ENCODE measurements at regions not wholly inside any gene's neighbourhood (a gene's known extent, or its start where the extent isn't known, plus 50 kb on each side); places are given as distances from the start of the nearest gene placed in this dataset.

DNA sequence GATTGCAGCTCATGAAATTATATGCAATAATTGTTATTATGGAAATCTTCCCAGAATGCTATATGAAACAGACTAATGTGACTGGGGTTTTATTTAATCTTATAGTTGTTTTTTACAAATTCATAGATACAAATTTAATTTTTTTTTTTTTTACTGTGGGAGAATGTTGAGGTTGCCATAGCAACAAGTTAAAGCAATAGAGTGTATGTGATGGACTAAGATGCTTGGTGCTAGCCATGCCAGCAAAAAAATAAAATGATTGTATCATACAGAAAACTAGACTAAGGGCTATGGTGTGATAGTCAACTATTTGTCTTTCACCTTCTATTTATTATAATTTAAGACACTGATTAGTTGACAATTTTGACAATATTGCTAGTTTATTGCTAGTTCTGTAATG, 163.2 kb upstream of the BLID start:
- no peak for DNase-seq
- no peak overlapping the region for H3K4me3 ChIP-seq
- no peaks in the 10 kb centered on the region for H3K27me3 ChIP-seq
- intact Hi-C loops (cut with DNase I), result no loop called here
- no peak for TF ChIP-seq POLR2A (IDR thresholded peaks at IDR 0.05)
- TF ChIP-seq, protein P1, sequence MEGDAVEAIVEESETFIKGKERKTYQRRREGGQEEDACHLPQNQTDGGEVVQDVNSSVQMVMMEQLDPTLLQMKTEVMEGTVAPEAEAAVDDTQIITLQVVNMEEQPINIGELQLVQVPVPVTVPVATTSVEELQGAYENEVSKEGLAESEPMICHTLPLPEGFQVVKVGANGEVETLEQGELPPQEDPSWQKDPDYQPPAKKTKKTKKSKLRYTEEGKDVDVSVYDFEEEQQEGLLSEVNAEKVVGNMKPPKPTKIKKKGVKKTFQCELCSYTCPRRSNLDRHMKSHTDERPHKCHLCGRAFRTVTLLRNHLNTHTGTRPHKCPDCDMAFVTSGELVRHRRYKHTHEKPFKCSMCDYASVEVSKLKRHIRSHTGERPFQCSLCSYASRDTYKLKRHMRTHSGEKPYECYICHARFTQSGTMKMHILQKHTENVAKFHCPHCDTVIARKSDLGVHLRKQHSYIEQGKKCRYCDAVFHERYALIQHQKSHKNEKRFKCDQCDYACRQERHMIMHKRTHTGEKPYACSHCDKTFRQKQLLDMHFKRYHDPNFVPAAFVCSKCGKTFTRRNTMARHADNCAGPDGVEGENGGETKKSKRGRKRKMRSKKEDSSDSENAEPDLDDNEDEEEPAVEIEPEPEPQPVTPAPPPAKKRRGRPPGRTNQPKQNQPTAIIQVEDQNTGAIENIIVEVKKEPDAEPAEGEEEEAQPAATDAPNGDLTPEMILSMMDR (IDR thresholded peaks at IDR 0.05), result no peak
- no peaks in the 10 kb centered on the region for H3K4me1 ChIP-seq (replicated peaks in 1 of 2)
- no peak overlapping the region for H3K27ac ChIP-seq
- H3K36me3 ChIP-seq (replicated peaks in 1 of 2), result no peaks in the 10 kb centered on the region
- no peaks in the 10 kb centered on the region for H3K9me3 ChIP-seq (replicated peaks in 1 of 3)

DNA sequence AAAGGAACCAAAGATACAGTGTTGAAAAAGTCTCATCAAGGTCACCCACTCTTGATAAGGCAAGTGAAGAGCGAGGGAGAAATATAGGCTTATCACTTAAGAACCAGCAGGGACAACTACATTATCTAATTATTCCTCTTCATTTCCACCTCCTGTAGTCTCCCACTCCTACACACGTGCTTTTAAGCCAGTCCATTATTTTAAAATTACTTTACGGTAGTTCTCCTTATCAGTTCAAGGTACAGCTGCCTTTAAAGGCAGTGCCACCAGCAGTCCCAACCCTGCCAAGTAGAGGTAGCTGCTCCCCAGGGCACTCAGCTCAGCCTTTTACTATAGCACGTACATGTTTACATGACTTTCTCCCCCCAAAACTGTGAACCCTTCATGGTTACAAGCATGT, 161.5 kb upstream of the BLID start:
- H3K27me3 ChIP-seq, result no peaks in the 10 kb centered on the region
- H3K27ac ChIP-seq, result no peak overlapping the region
- no peaks in the 10 kb centered on the region for H3K9me3 ChIP-seq (replicated peaks in 1 of 3)
- no peak for TF ChIP-seq POLR2A (IDR thresholded peaks at IDR 0.05)
- TF ChIP-seq, protein P1 (IDR thresholded peaks at IDR 0.05), result no peak
- no peaks in the 10 kb centered on the region for H3K4me1 ChIP-seq (replicated peaks in 1 of 2)
- no peak for DNase-seq
- H3K4me3 ChIP-seq, result no peak overlapping the region
- H3K36me3 ChIP-seq (replicated peaks in 1 of 2), result no peaks in the 10 kb centered on the region
- intact Hi-C loops (cut with DNase I), result no loop called here
- 39 to 65% (median 59%) methylated on average over 4 of the region's 4 CpGs for WGBS, 4 donors

DNA sequence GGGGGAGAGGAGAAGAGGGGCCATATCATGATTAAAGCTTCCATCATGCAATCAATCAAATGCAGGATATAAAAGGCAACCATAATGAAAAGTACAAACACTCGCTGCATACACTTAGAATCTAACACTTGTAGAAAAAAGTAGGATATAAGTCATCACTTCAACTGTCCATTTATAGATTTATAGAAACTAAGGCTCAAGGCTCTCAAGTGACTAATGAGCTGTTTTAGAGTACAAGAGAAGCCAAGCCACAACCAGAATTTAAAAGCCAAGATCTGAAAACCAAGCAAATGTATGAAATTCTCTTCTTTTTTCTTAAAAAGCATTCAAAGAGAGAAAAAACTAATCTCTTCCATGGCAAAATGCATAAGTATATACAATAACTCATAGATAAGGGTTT, 160.2 kb upstream of the BLID start:
- intact Hi-C loops (cut with DNase I), result no loop called here
- TF ChIP-seq, protein P1 (IDR thresholded peaks at IDR 0.05), result no peak
- TF ChIP-seq POLR2A (IDR thresholded peaks at IDR 0.05), result no peak
- WGBS, 4 donors, result 86 to 97% (median 96%) methylated on average over 1 of the region's 1 CpG

DNA sequence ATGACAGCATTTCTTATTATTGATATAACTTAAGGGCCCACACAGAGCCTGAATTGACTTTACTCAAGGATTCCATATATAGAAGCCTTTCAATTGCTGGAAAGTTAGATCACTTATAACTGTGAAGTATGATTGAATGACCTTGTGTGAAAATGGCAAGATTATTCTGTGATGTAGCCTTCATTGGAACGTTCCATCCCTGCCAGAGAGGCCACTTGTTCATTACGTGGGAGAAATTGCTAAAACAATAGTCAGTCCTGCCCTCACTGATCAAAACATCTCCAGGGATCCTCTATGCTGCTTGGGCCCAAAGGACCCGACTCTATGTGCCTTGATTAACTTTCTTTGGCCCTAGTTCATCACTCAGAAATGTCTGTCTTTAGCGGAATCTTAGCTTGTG, 159.5 kb upstream of the BLID start:
- H3K27ac ChIP-seq, result no peak overlapping the region
- WGBS, 4 donors, result 51 to 74% (median 58%) methylated on average over 4 of the region's 4 CpGs
- TF ChIP-seq, protein P1 (IDR thresholded peaks at IDR 0.05), result no peak
- TF ChIP-seq POLR2A (IDR thresholded peaks at IDR 0.05), result no peak
- intact Hi-C loops (cut with DNase I), result no loop called here
- no peak overlapping the region for H3K4me3 ChIP-seq
- H3K36me3 ChIP-seq (replicated peaks in 1 of 2), result no peaks in the 10 kb centered on the region
- no peak for DNase-seq
- no peaks in the 10 kb centered on the region for H3K27me3 ChIP-seq
- no peaks in the 10 kb centered on the region for H3K9me3 ChIP-seq (replicated peaks in 1 of 3)
- H3K4me1 ChIP-seq (replicated peaks in 1 of 2), result no peaks in the 10 kb centered on the region

More for the DNA sequence above, 160.2 kb upstream of the BLID start:
- H3K27me3 ChIP-seq, result no peaks in the 10 kb centered on the region
- no peaks in the 10 kb centered on the region for H3K36me3 ChIP-seq (replicated peaks in 1 of 2)
- no peak overlapping the region for H3K27ac ChIP-seq
- H3K9me3 ChIP-seq (replicated peaks in 1 of 3), result no peaks in the 10 kb centered on the region
- H3K4me1 ChIP-seq (replicated peaks in 1 of 2), result no peaks in the 10 kb centered on the region
- no peak overlapping the region for H3K4me3 ChIP-seq
- DNase-seq, result no peak

Data from adrenal gland (tissue), 9 donors.